ENCODE measurements at regions not wholly inside any gene's neighbourhood (a gene's known extent, or its start where the extent isn't known, plus 50 kb on each side); places are given as distances from the start of the nearest gene placed in this dataset.
"Not testable (repeated sequence)": the region's sequence is repeated elsewhere in the genome, so short reads cannot be mapped to it uniquely, and the experiment has no call there.

- DNase-seq: no peak
Observed at GRCh38 chr1:172755099-172755498, 96.2 kb downstream of the FASLG start.

GRCh38 chr1:172756024-172756423 lies 97.1 kb downstream of the FASLG start:
- no peak for DNase-seq

- DNase-seq: no peak
Observed at GRCh38 chr1:172758259-172758658, 99.4 kb downstream of the FASLG start.

GRCh38 chr1:172760121-172760520 lies 101.2 kb downstream of the FASLG start:
- DNase-seq: no peak

- no peak for DNase-seq
Observed at GRCh38 chr1:172761581-172762486, 102.9 kb downstream of the FASLG start.

GRCh38 chr1:172763057-172763456 lies 104.2 kb downstream of the FASLG start:
- no peak for DNase-seq

- DNase-seq: no peak
Observed at GRCh38 chr1:172764378-172764777, 105.5 kb downstream of the FASLG start.

GRCh38 chr1:172766462-172766861 lies 107.6 kb downstream of the FASLG start:
- DNase-seq: no peak

- no peak for DNase-seq
Observed at GRCh38 chr1:172770071-172770470, 111.2 kb downstream of the FASLG start.

- DNase-seq: no peak
Observed at GRCh38 chr1:172774561-172774960, 115.7 kb downstream of the FASLG start.

GRCh38 chr1:172775606-172776005 lies 116.7 kb downstream of the FASLG start:
- no peak for DNase-seq

GRCh38 chr1:172776071-172776470 lies 117.2 kb downstream of the FASLG start:
- DNase-seq: no peak

- DNase-seq: no peak
Observed at GRCh38 chr1:172777767-172778166, 118.9 kb downstream of the FASLG start.

GRCh38 chr1:172778456-172779455 lies 119.9 kb downstream of the FASLG start:
- no peak for DNase-seq

GRCh38 chr1:172779491-172779890 lies 120.6 kb downstream of the FASLG start:
- no peak for DNase-seq

- no peak for DNase-seq
Observed at GRCh38 chr1:172781513-172782140, 122.7 kb downstream of the FASLG start.

- DNase-seq: no peak
Observed at GRCh38 chr1:172789840-172790239, 130.9 kb downstream of the FASLG start.

- no peak for DNase-seq
Observed at GRCh38 chr1:172790245-172790644, 131.3 kb downstream of the FASLG start.

- DNase-seq: no peak
Observed at GRCh38 chr1:172793823-172794222, 134.9 kb downstream of the FASLG start.

GRCh38 chr1:172795741-172796140 lies 136.8 kb downstream of the FASLG start:
- no peak for DNase-seq

GRCh38 chr1:172799804-172800203 lies 140.9 kb downstream of the FASLG start:
- not testable (repeated sequence) for DNase-seq

- no peak for DNase-seq
Observed at GRCh38 chr1:172801771-172802322, 142.9 kb downstream of the FASLG start.

- no peak for DNase-seq
Observed at GRCh38 chr1:172809750-172810149, 150.8 kb downstream of the FASLG start.

Measured in activated CD8-positive, alpha-beta memory T cell treated with anti-CD3 and anti-CD28 coated beads, Interleukin-2, amount 50 U/mL, for 48 hours (primary cell).